ENCODE measurements at regions not wholly inside any gene's neighbourhood (a gene's known extent, or its start where the extent isn't known, plus 50 kb on each side); places are given as distances from the start of the nearest gene placed in this dataset.

GRCh38 chr13:67369895-67370660 is 139.9 kb upstream of the PCDH9 start:
- TF ChIP-seq POLR2AphosphoS5 (IDR thresholded peaks at IDR 0.05) (no peak), CTCF (IDR thresholded peaks at IDR 0.05) (no peak)
